HG03439 (cell line): ENCODE measurements at regions not wholly inside any gene's neighbourhood (a gene's known extent, or its start where the extent isn't known, plus 50 kb on each side); places are given as distances from the start of the nearest gene placed in this dataset.

Experiments
- ATAC-seq: cut with Tn5 transposase; IDR thresholded peaks from one replicate; pipeline ENCODE4 v1.9.1; 2021; ENCODE audit warnings: mild to moderate bottlenecking, moderate library complexity; ENCODE audit not compliant: unreplicated experiment

DNA sequence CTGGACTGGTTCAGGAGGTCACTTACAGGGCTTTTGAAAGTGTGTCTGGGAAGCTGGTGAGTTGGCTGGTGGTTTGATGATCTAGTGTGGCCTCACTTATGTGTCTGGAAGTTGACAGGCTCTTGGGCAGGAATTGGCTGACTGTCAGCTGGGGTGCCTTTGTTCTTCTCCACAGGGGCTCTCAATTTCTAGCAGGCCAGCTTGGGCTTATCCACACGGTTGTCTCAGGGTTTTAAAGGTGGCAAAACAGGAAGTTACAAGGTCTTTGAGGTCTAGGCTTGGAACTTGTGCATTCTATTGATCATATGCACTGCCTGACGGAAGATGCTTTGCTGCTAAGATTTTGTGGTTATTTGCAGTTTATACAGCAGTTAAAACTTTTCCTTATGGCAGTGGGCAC is 52.0 kb upstream of the CELF4 start:
- ATAC-seq = no peak
